ENCODE measurements at regions not wholly inside any gene's neighbourhood (a gene's known extent, or its start where the extent isn't known, plus 50 kb on each side); places are given as distances from the start of the nearest gene placed in this dataset.

DNA sequence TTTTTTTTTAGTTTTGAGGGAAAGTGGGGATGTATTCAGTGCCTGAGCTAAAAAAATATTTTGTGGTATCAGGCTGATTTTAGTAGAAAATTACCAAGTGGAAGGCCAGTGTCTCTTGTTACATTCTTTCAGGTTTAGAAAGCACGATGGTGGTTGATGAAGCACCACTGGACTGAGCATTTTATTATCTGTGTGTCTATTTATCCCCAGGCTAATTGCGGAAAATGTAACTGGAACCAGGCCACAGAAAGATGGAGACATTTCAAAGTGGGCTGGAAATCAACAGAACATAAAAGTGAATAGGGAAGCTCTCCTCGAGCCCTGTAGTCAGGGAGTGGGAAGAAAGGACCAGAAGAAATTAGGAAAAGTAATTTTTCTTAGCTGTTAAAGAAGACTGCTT lies 261.0 kb downstream of the STK31 start:
- no peak for DNase-seq
- intact Hi-C loops (cut with DNase I): no loop called here

DNA sequence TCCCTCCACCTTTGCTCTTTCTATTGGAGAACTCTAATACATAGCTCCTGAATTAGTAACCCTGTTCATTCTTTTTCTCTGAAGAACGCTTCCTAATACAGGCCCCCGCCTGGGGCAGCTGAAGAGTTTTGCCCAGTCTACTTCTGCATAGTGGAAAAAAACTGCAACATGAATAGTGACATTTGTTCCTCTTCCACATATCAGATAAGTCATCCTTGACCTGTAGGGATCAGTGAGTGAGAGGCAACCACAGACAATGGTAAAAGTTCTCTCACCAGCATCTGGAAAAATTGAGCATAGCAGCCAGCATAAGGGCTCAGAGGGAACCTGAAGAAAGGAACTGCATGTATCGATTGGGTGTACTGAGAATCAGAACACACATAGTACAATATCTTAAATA lies 262.0 kb downstream of the STK31 start:
- intact Hi-C loops (cut with DNase I): no loop called here
- DNase-seq: no peak

DNA sequence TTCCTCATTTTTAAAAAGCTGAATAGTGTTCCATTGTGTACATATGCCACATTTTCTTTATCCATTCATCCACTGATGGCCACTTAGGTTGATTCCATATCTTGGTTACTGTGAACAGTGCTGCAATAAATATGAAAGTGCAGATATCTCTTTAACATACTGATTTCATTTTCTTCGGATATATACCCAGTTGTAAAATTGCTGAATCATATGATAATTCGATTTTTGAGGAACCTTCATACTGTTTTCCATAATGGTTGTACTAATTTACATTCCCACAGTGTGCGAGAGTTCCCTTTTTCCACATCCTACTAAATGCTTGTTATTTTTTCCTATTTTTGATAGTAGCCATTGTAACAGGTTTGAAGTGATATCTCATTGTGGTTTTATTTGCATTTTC lies 263.2 kb downstream of the STK31 start:
- DNase-seq: no peak

GRCh38 chr7:23980081-23980480 lies 270.1 kb downstream of the STK31 start:
- intact Hi-C loops (cut with DNase I): no loop called here
- no peak for DNase-seq

More for the DNA sequence above, 263.2 kb downstream of the STK31 start:
- intact Hi-C loops (cut with DNase I): no loop called here

GRCh38 chr7:23981314-23981713 lies 271.3 kb downstream of the STK31 start:
- DNase-seq: no peak
- intact Hi-C loops (cut with DNase I): no loop called here

DNA sequence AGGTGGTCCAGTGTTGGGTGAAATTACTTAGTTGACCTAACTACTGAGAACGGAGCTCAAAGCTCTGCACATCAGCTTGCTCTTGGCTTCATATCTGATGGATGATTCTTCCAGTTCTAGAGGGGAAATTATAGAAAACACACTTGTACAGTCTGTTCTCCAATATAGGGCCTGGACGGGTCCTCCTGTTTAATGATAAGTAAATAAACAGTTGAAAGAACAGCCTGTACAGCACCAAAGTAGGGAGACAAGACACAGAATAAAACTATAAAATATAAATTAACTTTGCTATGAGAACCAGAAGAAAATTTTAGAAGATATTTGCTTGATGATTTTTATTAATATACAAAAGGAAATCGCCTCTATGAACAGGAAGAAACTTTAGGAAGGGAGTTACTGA lies 271.7 kb downstream of the STK31 start:
- DNase-seq: no peak

GRCh38 chr7:24005517-24005916 lies 278.5 kb upstream of the NPY start:
- intact Hi-C loops (cut with DNase I): no loop called here
- no peak for DNase-seq

More for the DNA sequence above, 271.7 kb downstream of the STK31 start:
- intact Hi-C loops (cut with DNase I): no loop called here

DNA sequence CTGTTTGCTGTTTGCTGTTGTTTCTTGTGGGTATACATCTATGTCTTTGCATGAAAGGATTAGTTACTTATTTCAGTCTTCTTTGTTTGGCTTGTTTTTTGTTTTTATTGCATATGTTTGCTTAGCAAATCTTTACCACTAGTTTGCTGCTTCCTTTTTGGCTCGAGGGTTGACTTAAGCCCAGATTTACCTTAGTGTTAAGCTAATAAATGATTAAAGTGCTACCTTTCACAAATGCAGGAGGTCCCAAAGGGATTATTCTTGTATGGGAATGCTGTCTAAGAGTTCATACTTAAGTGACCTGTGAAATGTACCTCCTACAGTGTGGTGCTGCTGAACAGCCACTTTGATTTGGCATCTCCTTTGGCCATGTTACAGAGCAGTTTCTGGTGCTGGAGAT lies 273.5 kb upstream of the NPY start:
- no peak for DNase-seq
- intact Hi-C loops (cut with DNase I): no loop called here

DNA sequence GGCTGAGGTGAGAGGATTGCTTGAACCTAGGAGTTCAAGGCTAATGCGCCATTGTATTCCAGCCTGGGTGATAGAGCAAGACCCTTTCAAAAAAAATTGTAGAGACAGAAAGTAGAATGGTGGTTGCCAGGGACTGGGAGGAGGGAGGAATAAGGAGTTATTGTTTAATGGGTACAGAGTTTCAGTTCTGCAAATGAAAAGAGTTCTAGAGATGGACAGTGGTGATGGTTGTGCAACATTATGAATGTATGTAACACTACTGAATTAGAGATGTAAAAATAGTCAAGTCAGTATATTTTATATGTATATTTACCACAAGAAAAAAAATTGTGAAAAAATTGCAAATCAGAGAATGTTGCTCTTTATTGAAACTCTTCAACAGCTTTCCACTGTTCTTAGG lies 266.5 kb upstream of the NPY start:
- intact Hi-C loops (cut with DNase I): no loop called here
- no peak for DNase-seq

DNA sequence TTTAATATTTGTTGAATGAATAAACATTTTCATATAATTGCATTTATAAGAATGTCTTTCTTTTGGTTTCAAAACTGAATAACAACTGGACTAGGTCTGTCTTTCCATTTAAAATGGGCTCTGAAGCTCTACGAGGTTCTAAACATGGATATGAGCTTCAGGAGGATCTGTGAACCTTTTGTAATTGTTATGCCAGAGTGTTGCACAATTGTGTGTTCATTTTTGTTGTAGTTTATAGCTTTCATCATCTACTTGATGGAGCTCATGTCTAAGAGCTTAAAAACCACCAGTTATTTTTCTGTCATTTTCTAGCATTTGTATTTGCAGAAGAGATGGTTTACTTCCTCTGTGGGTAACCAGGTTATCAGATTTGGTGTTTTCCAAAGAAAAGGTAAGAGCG lies 265.7 kb upstream of the NPY start:
- intact Hi-C loops (cut with DNase I): no loop called here
- DNase-seq: no peak

DNA sequence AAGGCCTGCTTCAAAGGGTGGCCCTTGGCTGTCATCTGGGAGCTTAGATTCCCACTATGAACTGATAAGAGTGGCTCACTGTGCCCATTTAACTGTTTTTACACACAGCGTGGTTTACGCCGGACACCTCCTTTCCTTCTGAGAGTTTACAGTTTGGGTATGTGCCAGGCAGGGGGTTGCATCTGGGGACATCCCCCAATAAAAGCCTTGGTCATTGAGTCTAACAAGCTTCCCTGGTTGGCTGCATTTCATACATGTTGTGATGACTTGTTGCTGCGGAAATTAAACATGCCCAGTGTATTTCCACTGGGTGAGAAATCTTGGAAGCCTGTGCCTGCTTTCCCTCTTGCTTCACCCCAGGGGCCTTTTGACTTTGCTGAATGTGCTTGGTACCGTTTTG lies 264.1 kb upstream of the NPY start:
- intact Hi-C loops (cut with DNase I): no loop called here

GRCh38 chr7:24024276-24025068 lies 259.5 kb upstream of the NPY start:
- intact Hi-C loops (cut with DNase I): no loop called here
- DNase-seq: peak in 1 of 10 donors; percentile 3

More for the DNA sequence above, 264.1 kb upstream of the NPY start:
- DNase-seq: no peak

DNA sequence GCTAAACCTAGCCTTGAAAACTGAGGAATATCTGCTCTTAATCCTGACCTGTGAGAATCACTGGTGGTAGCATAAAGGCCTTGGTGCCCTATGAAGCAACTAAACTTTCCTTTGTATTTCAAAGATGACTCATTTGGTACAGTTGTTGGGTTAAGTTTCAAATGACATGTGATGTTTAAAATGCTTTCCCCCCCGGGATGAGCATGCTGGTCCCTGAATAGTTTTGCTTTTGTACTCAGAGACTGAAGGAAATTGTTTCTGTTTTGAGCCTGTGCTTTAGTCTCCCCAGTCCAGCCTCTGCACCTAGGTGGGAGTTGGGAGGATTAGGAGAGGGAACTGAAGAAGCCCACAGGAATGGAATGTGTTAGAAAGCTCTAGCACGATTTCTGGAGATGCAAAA lies 258.9 kb upstream of the NPY start:
- DNase-seq: no peak
- intact Hi-C loops (cut with DNase I): no loop called here

- DNase-seq: no peak
- intact Hi-C loops (cut with DNase I): no loop called here
Measured at GRCh38 chr7:24025765-24026164, 258.2 kb upstream of the NPY start.

DNA sequence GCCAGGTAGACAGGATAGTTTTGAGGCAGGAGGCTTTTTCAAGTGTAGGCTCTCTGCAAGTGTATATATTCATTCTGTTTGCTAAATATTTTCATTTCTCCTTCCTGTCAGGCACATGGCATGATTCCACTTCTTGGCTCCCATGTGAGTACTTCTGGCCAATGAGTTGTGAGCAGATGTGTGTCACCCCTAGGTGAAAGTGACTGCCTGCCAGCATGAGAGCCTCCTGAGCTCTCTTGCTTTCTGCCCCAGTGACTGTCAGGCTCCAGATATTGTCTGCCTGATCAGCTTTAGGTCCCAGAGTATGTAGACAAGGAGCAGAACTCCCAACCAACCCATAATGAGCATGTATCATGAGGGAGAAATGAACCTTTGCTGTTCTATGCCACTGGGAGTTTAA lies 257.6 kb upstream of the NPY start:
- no peak for DNase-seq
- intact Hi-C loops (cut with DNase I): no loop called here

- no peak for DNase-seq
- intact Hi-C loops (cut with DNase I): no loop called here
Measured at GRCh38 chr7:24029068-24029467, 254.9 kb upstream of the NPY start.

DNA sequence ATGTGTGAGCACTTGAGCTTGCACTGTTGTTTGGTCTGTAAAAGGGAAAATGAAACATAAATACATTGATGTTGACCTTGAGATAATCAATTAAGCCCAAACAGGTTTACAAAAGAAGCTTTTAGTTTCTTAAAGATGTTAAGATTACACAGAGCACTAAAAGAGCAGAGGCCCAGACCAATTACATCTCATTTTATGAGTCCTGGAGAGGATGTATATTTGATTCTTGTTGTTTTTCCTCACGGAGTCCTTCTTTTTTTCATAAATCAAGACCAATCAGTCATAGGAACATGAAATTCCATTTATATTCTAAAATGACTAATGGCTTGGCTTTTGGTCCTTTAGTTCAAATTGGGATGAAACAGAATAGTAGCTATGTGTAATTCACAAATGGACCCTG lies 249.7 kb upstream of the NPY start:
- intact Hi-C loops (cut with DNase I): no loop called here
- no peak for DNase-seq

- intact Hi-C loops (cut with DNase I): no loop called here
- no peak for DNase-seq
Measured at GRCh38 chr7:24035366-24036032, 248.5 kb upstream of the NPY start.

DNA sequence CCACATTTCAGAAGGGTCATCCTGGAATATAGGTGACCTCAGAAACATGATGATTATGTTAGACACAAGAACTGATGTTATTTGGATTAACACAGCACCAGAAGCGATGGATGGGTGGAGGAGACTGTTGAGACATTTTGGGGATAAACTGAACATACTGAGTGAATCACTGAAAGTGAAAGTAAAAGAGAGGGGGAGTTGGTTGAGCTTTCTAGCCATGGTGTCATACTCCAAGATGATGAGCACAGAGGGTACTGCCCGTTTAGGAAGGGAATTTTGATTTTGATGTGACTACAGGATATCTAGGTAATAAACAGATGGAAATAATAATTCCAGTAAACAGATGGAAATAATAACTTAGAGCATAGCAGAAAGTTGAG lies 248.0 kb upstream of the NPY start:
- intact Hi-C loops (cut with DNase I): no loop called here
- no peak for DNase-seq

- intact Hi-C loops (cut with DNase I): no loop called here
Measured at GRCh38 chr7:24038993-24039392, 245.0 kb upstream of the NPY start.

DNA sequence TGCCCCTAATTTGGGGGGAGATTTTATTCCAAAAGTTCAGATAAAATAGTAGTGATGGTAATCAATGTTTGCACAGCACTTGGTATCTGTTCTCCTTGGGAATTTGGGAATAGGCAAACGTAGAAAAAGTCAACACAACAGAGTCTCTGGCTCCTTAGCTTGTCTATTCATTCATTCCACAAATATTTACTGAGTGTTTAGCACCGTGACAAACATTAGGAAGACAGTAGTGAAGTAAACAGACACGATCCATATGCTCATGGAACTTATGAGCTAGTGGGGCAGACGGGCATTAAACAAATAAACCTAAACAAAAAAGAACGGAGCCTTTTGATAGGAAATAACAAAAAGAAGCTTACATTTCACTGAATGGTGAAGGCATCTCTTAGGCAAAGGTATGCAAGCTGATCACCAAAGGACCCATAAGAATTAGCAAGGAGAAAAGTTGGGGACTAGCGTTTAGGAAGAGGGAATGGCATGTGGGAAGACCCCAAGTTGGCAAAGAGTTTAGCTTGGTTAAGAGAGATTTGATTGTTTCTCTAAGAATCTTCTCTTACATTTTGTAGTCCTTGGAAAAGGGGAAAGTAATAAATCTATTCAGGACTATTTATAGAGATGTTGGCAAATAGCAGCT lies 243.9 kb upstream of the NPY start:
- intact Hi-C loops (cut with DNase I): loop anchor here (2.0 kb wide), 1 partner anchor 25 kb away; no protein-coding TSS in a partner anchor
- no peak for DNase-seq

More at GRCh38 chr7:24038993-24039392, 245.0 kb upstream of the NPY start:
- no peak for DNase-seq

GRCh38 chr7:24042028-24042427 lies 242.0 kb upstream of the NPY start:
- intact Hi-C loops (cut with DNase I): no loop called here
- no peak for DNase-seq
